Fibroblast of lung (primary cell): ENCODE measurements at regions not wholly inside any gene's neighbourhood (a gene's known extent, or its start where the extent isn't known, plus 50 kb on each side); places are given as distances from the start of the nearest gene placed in this dataset.

Source experiments
- CTCF ChIP-seq, 2 donors: IDR thresholded peaks in 1 of 2; conservative IDR thresholded peaks in 1 of 2; 1 replicate in 1 of 2; 2 replicates in 1 of 2; pipeline ENCODE4 v1.5.1; 2011 to 2012; ENCODE audit warnings: low read length in 2 of 2, control low read depth in 1 of 2, inconsistent platforms in 1 of 2, low read depth in 1 of 2, mild to moderate bottlenecking in 1 of 2
- EZH2 ChIP-seq: IDR thresholded peaks from 2 replicates; pipeline ENCODE4 v1.5.1; 2012; ENCODE audit warnings: low read length, control low read depth, mild to moderate bottlenecking; ENCODE audit errors: missing control alignments

- TF ChIP-seq EZH2 (no peak), CTCF (conservative IDR thresholded peaks at IDR 0.05 in 1 of 2, IDR thresholded peaks at IDR 0.05 in 1 of 2; ENCODE audit: low read depth in 1 of 2, low read length in 2 of 2) (no peak)
These were observed 196.9 kb downstream of the ANAPC10 start for GRCh38 chr4:144901141-144901540.
